ENCODE measurements at regions not wholly inside any gene's neighbourhood (a gene's known extent, or its start where the extent isn't known, plus 50 kb on each side); places are given as distances from the start of the nearest gene placed in this dataset.

- DNase-seq (ENCODE audit: low read depth in 2 of 2) = no peak
These were observed 290.9 kb upstream of the HDAC4 start for GRCh38 chr2:239691720-239692119.

- DNase-seq (ENCODE audit: low read depth in 2 of 2) = no peak
These were observed 290.1 kb upstream of the HDAC4 start for GRCh38 chr2:239690651-239691631.

GRCh38 chr2:239689985-239690384, 289.2 kb upstream of the HDAC4 start:
- no peak for DNase-seq (ENCODE audit: low read depth in 2 of 2)

GRCh38 chr2:239689410-239689809, 288.6 kb upstream of the HDAC4 start:
- DNase-seq (ENCODE audit: low read depth in 2 of 2) = no peak

GRCh38 chr2:239688840-239689239, 288.0 kb upstream of the HDAC4 start:
- DNase-seq (ENCODE audit: low read depth in 2 of 2) = no peak

GRCh38 chr2:239688122-239688681, 287.4 kb upstream of the HDAC4 start:
- no peak for DNase-seq (ENCODE audit: low read depth in 2 of 2)

- no peak for DNase-seq (ENCODE audit: low read depth in 2 of 2)
These were observed 286.6 kb upstream of the HDAC4 start for GRCh38 chr2:239687441-239687840.

- DNase-seq (ENCODE audit: low read depth in 2 of 2) = no peak
These were observed 285.1 kb upstream of the HDAC4 start for GRCh38 chr2:239685965-239686364.

GRCh38 chr2:239685556-239685955, 284.7 kb upstream of the HDAC4 start:
- no peak for DNase-seq (ENCODE audit: low read depth in 2 of 2)

GRCh38 chr2:239684996-239685395, 284.2 kb upstream of the HDAC4 start:
- no peak for DNase-seq (ENCODE audit: low read depth in 2 of 2)

- no peak for DNase-seq (ENCODE audit: low read depth in 2 of 2)
These were observed 283.5 kb upstream of the HDAC4 start for GRCh38 chr2:239684271-239684810.

GRCh38 chr2:239682518-239682917, 281.7 kb upstream of the HDAC4 start:
- DNase-seq (ENCODE audit: low read depth in 2 of 2) = no peak

GRCh38 chr2:239679755-239680154, 278.9 kb upstream of the HDAC4 start:
- no peak for DNase-seq (ENCODE audit: low read depth in 2 of 2)

GRCh38 chr2:239678666-239679296, 278.0 kb upstream of the HDAC4 start:
- DNase-seq (ENCODE audit: low read depth in 2 of 2) = no peak

GRCh38 chr2:239678186-239678490, 277.3 kb upstream of the HDAC4 start:
- DNase-seq (ENCODE audit: low read depth in 2 of 2) = no peak

GRCh38 chr2:239677453-239678185, 276.8 kb upstream of the HDAC4 start:
- no peak for DNase-seq (ENCODE audit: low read depth in 2 of 2)

- no peak for DNase-seq (ENCODE audit: low read depth in 2 of 2)
These were observed 276.1 kb upstream of the HDAC4 start for GRCh38 chr2:239676716-239677452.

GRCh38 chr2:239675826-239676715, 275.3 kb upstream of the HDAC4 start:
- no peak for DNase-seq (ENCODE audit: low read depth in 2 of 2)

GRCh38 chr2:239674981-239675825, 274.4 kb upstream of the HDAC4 start:
- no peak for DNase-seq (ENCODE audit: low read depth in 2 of 2)
